B cell (primary cell): ENCODE measurements at regions not wholly inside any gene's neighbourhood (a gene's known extent, or its start where the extent isn't known, plus 50 kb on each side); places are given as distances from the start of the nearest gene placed in this dataset.

Experiments
- ATAC-seq: fragments of 200-7000 bp; cut with Tn5 transposase; one replicate; pipeline ENCODE4 v1.10.0; 2021; ENCODE audit warnings: low read depth, mild to moderate bottlenecking, moderate number of reproducible peaks, moderate library complexity
- CTCF ChIA-PET: fragments of 350-600 bp; sonication (Branson Sonifier 250); formaldehyde crosslinking; loops from one replicate; lab custom pipeline; 2021; ENCODE audit warnings: antibody characterized with exemption, inconsistent platforms; lab: Charles Lee
- POLR2A ChIA-PET: fragments of 350-600 bp; sonication (Branson Sonifier 250); formaldehyde crosslinking; loops from one replicate; lab custom pipeline; 2021; ENCODE audit warnings: antibody characterized with exemption; lab: Charles Lee
- DNase-seq: peaks from one replicate; pipeline ENCODE4 v3.0.0; 2013
- H2AFZ ChIP-seq: 2 replicates; pipeline ENCODE4 v1.6.1; 2012; ENCODE audit warnings: mild to moderate bottlenecking, low read depth, low read length; ENCODE audit not compliant: insufficient read depth, poor library complexity, severe bottlenecking
- H3K27ac ChIP-seq, 2 donors: 1 replicate in 1 of 2; 2 replicates in 1 of 2; pipeline ENCODE4 v1.5.1; 2012 to 2013; ENCODE audit warnings: low read length in 2 of 2, mild to moderate bottlenecking in 2 of 2, moderate library complexity in 1 of 2
- H3K27me3 ChIP-seq, 4 experiments: fragments of 200-600 bp in 1 of 4; sonication (generic) in 1 of 4; replicated peaks in 1 of 4; 1 replicate in 2 of 4; 2 replicates in 2 of 4; pipeline versions ENCODE4 v1.6.1 to v1.7.0; 2013 to 2016; ENCODE audit warnings: low read length in 3 of 4, mild to moderate bottlenecking in 2 of 4, mixed read lengths in 1 of 4, moderate library complexity in 1 of 4; ENCODE audit not compliant: insufficient read depth in 4 of 4, control insufficient read depth in 3 of 4; ENCODE audit errors: control extremely low read depth in 1 of 4
- H3K36me3 ChIP-seq, 2 experiments: replicated peaks in 1 of 2; 1 replicate in 1 of 2; 2 replicates in 1 of 2; pipeline versions ENCODE4 v1.6.1 to v1.7.1; 2013; ENCODE audit warnings: low read length in 1 of 2; ENCODE audit not compliant: insufficient read depth in 2 of 2, control insufficient read depth in 1 of 2; ENCODE audit errors: control extremely low read depth in 1 of 2, extremely low read depth in 1 of 2
- H3K4me1 ChIP-seq, 2 donors: fragments of 200-600 bp in 1 of 2; sonication (generic) in 1 of 2; 1 replicate in 1 of 2; 2 replicates in 1 of 2; pipeline versions ENCODE4 v1.5.1 to v1.6.1; 2013 to 2017; ENCODE audit warnings: low read length in 2 of 2; ENCODE audit not compliant: control insufficient read depth in 2 of 2, insufficient read depth in 2 of 2
- H3K4me2 ChIP-seq: replicated peaks from 2 replicates; pipeline ENCODE3; 2012; ENCODE audit warnings: mild to moderate bottlenecking, low read depth, low read length; ENCODE audit not compliant: poor library complexity, severe bottlenecking
- H3K4me3 ChIP-seq, 5 experiments: fragments of 200-600 bp in 1 of 5; sonication (generic) in 1 of 5; 1 replicate in 3 of 5; 2 replicates in 2 of 5; pipeline versions ENCODE4 v1.5.1 to v1.7.0; 2011 to 2016; ENCODE audit warnings: low read length in 4 of 5, mild to moderate bottlenecking in 4 of 5, low read depth in 2 of 5, control low read depth in 1 of 5, moderate library complexity in 1 of 5; ENCODE audit not compliant: insufficient read depth in 1 of 5; ENCODE audit errors: control extremely low read depth in 1 of 5, extremely low read depth in 1 of 5
- H3K79me2 ChIP-seq: fragments of 200-600 bp; sonication (generic); one replicate; pipeline ENCODE4 v1.6.0; 2016; ENCODE audit warnings: low read length; ENCODE audit not compliant: control insufficient read depth, insufficient read depth
- H3K9ac ChIP-seq: fragments of 200-600 bp; sonication (generic); 2 replicates; pipeline ENCODE4 v1.6.1; 2017; ENCODE audit warnings: mild to moderate bottlenecking, low read length, moderate library complexity
- H3K9me3 ChIP-seq, 3 donors: one replicate each; pipeline versions ENCODE4 v1.6.1 to v1.7.1; 2013; ENCODE audit warnings: low read length in 2 of 3; ENCODE audit not compliant: control insufficient read depth in 2 of 3, insufficient read depth in 1 of 3; ENCODE audit errors: control extremely low read depth in 1 of 3
- H4K20me1 ChIP-seq: 2 replicates; pipeline ENCODE4 v1.6.0; 2012; ENCODE audit warnings: mild to moderate bottlenecking, low read length; ENCODE audit not compliant: insufficient read depth, control insufficient read depth, poor library complexity, severe bottlenecking
- H3K27ac Mint-ChIP-seq: one replicate; pipeline ENCODE4 v1.8.0; 2021; ENCODE audit warnings: mixed read lengths
- H3K27me3 Mint-ChIP-seq: one replicate; pipeline ENCODE4 v1.8.0; 2021; ENCODE audit warnings: mixed read lengths
- H3K4me1 Mint-ChIP-seq: one replicate; pipeline ENCODE4 v1.8.0; 2021; ENCODE audit warnings: mixed read lengths
- H3K4me3 Mint-ChIP-seq: one replicate; pipeline ENCODE4 v1.8.0; 2021; ENCODE audit warnings: mixed read lengths
- H3K9me3 Mint-ChIP-seq: one replicate; pipeline ENCODE4 v1.8.0; 2022; ENCODE audit warnings: mixed read lengths; ENCODE audit not compliant: insufficient read depth
- EZH2 ChIP-seq: IDR thresholded peaks from 2 replicates; pipeline ENCODE4 v1.6.1; 2012; ENCODE audit warnings: borderline replicate concordance, low read depth, mild to moderate bottlenecking, moderate library complexity, low read length; ENCODE audit not compliant: insufficient read depth, poor library complexity, severe bottlenecking
- WGBS: methylation state at CpG from one replicate; pipeline ENCODE4 v1.1.5; 2013; ENCODE audit warnings: missing lambda C conversion rate; ENCODE audit not compliant: insufficient coverage; 5-methylcytosine and 5-hydroxymethylcytosine counted together
- intact Hi-C: fragments of 100-400 bp; cut with micrococcal nuclease; formaldehyde crosslinking; loops from one replicate; pipeline ENCODE4 v1.10.0; 2022
- TF ChIP-seq, protein P1 (sequence below): fragments of 200-600 bp; IDR thresholded peaks from one replicate; pipeline ENCODE4 v1.8.0; 2022; ENCODE audit warnings: antibody characterized with exemption, mild to moderate bottlenecking

DNA sequence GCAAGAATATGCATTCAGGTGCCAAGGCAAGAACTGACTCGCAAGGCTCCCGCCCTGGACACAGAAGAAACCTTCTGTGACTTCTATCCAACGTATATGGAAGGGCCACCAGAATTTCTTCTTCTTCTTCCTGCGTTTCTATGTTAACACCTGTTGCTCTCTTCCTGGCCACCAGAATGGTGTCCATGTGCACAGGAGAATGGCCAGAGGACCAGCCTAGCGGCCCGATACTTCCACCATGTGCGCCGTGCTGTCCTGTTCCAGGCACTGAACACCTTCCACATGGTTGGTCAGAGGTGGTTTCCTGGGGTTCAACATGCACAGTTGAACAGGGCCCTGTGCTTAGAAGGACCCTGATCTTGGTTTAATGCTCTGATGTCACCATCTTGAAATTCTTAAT, 455.8 kb downstream of the BCL11B start:
- H3K4me1 Mint-ChIP-seq, result no peaks in the 10 kb centered on the region
- Histone ChIP-seq H4K20me1 (no peaks in the 10 kb centered on the region), H3K9ac (no peak overlapping the region), H3K4me3 (no peak overlapping the region), H3K79me2 (no peaks in the 10 kb centered on the region), H3K27me3 (no peaks in the 10 kb centered on the region), H3K36me3 (no peaks in the 10 kb centered on the region), H3K27ac (no peak overlapping the region), H3K4me1 (no peaks in the 10 kb centered on the region), H3K9me3 (peaks cover 0 to 25% (median 2%) of the 10 kb centered on the region in 3 donors), H2AFZ (no peak overlapping the region), H3K4me2 (no peak overlapping the region)
- TF ChIP-seq, protein P1, sequence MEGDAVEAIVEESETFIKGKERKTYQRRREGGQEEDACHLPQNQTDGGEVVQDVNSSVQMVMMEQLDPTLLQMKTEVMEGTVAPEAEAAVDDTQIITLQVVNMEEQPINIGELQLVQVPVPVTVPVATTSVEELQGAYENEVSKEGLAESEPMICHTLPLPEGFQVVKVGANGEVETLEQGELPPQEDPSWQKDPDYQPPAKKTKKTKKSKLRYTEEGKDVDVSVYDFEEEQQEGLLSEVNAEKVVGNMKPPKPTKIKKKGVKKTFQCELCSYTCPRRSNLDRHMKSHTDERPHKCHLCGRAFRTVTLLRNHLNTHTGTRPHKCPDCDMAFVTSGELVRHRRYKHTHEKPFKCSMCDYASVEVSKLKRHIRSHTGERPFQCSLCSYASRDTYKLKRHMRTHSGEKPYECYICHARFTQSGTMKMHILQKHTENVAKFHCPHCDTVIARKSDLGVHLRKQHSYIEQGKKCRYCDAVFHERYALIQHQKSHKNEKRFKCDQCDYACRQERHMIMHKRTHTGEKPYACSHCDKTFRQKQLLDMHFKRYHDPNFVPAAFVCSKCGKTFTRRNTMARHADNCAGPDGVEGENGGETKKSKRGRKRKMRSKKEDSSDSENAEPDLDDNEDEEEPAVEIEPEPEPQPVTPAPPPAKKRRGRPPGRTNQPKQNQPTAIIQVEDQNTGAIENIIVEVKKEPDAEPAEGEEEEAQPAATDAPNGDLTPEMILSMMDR, result no peak
- no peak for TF ChIP-seq EZH2
- H3K27me3 Mint-ChIP-seq, result no peaks in the 10 kb centered on the region
- WGBS, result 96% methylated on average over 8 of the region's 8 CpGs
- ATAC-seq, result no peak
- no peak overlapping the region for H3K27ac Mint-ChIP-seq
- intact Hi-C loops, result no loop called here
- no peak for DNase-seq
- POLR2A ChIA-PET, result no interaction called here
- peaks cover 12% of the 10 kb centered on the region for H3K9me3 Mint-ChIP-seq
- CTCF ChIA-PET, result no interaction called here
- no peak overlapping the region for H3K4me3 Mint-ChIP-seq

DNA sequence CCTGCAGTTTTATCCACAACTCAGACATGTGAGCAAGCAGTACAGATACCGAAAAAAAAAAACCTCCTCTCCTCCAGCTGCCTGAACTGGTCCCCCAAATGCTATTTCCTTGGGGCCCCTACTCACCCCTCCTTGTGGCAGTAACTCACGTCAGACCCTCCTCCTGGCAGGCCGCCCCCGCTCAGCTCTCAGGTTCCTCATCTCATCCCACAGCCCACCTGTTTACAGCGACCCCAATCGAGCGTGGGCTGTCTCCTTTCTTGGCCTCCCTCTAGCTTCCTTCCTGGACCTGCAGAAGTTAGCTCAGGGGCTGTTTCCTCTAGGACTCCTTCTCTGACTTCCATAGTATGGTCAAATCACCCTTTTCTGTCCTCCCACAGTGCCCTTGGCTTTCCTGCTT, 455.3 kb downstream of the BCL11B start:
- no peak overlapping the region for H3K27ac ChIP-seq
- H3K4me1 ChIP-seq, result no peaks in the 10 kb centered on the region
- 45% methylated on average over 7 of the region's 7 CpGs for WGBS
- CTCF ChIA-PET, result no interaction called here
- H3K9me3 ChIP-seq, result peaks cover 0 to 25% (median 2%) of the 10 kb centered on the region in 3 donors
- no peaks in the 10 kb centered on the region for H4K20me1 ChIP-seq
- H3K4me3 Mint-ChIP-seq, result no peak overlapping the region
- no peaks in the 10 kb centered on the region for H3K36me3 ChIP-seq
- DNase-seq, result no peak
- no peaks in the 10 kb centered on the region for H3K27me3 ChIP-seq
- H3K9ac ChIP-seq, result no peak overlapping the region
- POLR2A ChIA-PET, result no interaction called here
- intact Hi-C loops, result no loop called here
- no peaks in the 10 kb centered on the region for H3K27me3 Mint-ChIP-seq
- H3K79me2 ChIP-seq, result no peaks in the 10 kb centered on the region
- H3K9me3 Mint-ChIP-seq, result peaks cover 12% of the 10 kb centered on the region
- H3K4me1 Mint-ChIP-seq, result no peaks in the 10 kb centered on the region
- H3K4me2 ChIP-seq, result no peak overlapping the region
- no peak overlapping the region for H3K27ac Mint-ChIP-seq
- TF ChIP-seq EZH2, result no peak
- ATAC-seq, result no peak
- no peak overlapping the region for H2AFZ ChIP-seq
- no peak overlapping the region for H3K4me3 ChIP-seq
